ENCODE measurements at regions not wholly inside any gene's neighbourhood (a gene's known extent, or its start where the extent isn't known, plus 50 kb on each side); places are given as distances from the start of the nearest gene placed in this dataset.

GRCh38 chr18:1710114-1710513, 805.4 kb downstream of the ADCYAP1 start:
- no peak overlapping the region for H3K9ac ChIP-seq (ENCODE audit: low read length)
- no peak for ATAC-seq
- no peak overlapping the region for H3K4me2 ChIP-seq (ENCODE audit: low read length)
- no peak overlapping the region for H2AFZ ChIP-seq (ENCODE audit: low read depth, low read length, poor library complexity, severe bottlenecking)
- ChIA-PET RAD21 (ENCODE audit: low non-redundant PET in 1 of 2, low total read pairs in 2 of 2, uncharacterized antibody in 2 of 2, unreplicated experiment in 2 of 2) (no interaction called here), CTCF (no interaction called here), POLR2A (no interaction called here)
- no TSS peak for BruUV-seq (replicated peaks)
- TF ChIP-seq TCF7L2 (IDR thresholded peaks at IDR 0.05; ENCODE audit: borderline replicate concordance, extremely low read depth, insufficient read depth, insufficient read length), result no peak
- TF ChIP-seq EZH2 (IDR thresholded peaks at IDR 0.05), result no peak
- TF ChIP-seq EZH2phosphoT487 (IDR thresholded peaks at IDR 0.05; ENCODE audit: borderline replicate concordance), result no peak
- no peak for TF ChIP-seq SRF (IDR thresholded peaks at IDR 0.05; ENCODE audit: low read depth)
- no peak for TF ChIP-seq SP1 (IDR thresholded peaks at IDR 0.05; ENCODE audit: low read depth)
- TF ChIP-seq ELF1 (IDR thresholded peaks at IDR 0.05; ENCODE audit: borderline replicate concordance, low read depth), result no peak
- TF ChIP-seq, protein P1, sequence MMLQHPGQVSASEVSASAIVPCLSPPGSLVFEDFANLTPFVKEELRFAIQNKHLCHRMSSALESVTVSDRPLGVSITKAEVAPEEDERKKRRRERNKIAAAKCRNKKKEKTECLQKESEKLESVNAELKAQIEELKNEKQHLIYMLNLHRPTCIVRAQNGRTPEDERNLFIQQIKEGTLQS (IDR thresholded peaks at IDR 0.05), result no peak
- TF ChIP-seq FOSL1 (IDR thresholded peaks at IDR 0.05; ENCODE audit: low read depth), result no peak
- TF ChIP-seq EGR1 (IDR thresholded peaks at IDR 0.05; ENCODE audit: low read depth), result no peak
- TF ChIP-seq YY1 (IDR thresholded peaks at IDR 0.05; ENCODE audit: extremely low read depth, insufficient replicate concordance, low read depth, low read length), result no peak
- TF ChIP-seq, protein P2, sequence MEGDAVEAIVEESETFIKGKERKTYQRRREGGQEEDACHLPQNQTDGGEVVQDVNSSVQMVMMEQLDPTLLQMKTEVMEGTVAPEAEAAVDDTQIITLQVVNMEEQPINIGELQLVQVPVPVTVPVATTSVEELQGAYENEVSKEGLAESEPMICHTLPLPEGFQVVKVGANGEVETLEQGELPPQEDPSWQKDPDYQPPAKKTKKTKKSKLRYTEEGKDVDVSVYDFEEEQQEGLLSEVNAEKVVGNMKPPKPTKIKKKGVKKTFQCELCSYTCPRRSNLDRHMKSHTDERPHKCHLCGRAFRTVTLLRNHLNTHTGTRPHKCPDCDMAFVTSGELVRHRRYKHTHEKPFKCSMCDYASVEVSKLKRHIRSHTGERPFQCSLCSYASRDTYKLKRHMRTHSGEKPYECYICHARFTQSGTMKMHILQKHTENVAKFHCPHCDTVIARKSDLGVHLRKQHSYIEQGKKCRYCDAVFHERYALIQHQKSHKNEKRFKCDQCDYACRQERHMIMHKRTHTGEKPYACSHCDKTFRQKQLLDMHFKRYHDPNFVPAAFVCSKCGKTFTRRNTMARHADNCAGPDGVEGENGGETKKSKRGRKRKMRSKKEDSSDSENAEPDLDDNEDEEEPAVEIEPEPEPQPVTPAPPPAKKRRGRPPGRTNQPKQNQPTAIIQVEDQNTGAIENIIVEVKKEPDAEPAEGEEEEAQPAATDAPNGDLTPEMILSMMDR (IDR thresholded peaks at IDR 0.05 in 2 of 3, conservative IDR thresholded peaks at IDR 0.05 in 1 of 3; ENCODE audit: borderline replicate concordance in 1 of 3, insufficient read depth in 1 of 3, low read depth in 2 of 3, low read length in 2 of 3), result no peak
- no peak for TF ChIP-seq JUND (IDR thresholded peaks at IDR 0.05)
- TF ChIP-seq, protein P3, sequence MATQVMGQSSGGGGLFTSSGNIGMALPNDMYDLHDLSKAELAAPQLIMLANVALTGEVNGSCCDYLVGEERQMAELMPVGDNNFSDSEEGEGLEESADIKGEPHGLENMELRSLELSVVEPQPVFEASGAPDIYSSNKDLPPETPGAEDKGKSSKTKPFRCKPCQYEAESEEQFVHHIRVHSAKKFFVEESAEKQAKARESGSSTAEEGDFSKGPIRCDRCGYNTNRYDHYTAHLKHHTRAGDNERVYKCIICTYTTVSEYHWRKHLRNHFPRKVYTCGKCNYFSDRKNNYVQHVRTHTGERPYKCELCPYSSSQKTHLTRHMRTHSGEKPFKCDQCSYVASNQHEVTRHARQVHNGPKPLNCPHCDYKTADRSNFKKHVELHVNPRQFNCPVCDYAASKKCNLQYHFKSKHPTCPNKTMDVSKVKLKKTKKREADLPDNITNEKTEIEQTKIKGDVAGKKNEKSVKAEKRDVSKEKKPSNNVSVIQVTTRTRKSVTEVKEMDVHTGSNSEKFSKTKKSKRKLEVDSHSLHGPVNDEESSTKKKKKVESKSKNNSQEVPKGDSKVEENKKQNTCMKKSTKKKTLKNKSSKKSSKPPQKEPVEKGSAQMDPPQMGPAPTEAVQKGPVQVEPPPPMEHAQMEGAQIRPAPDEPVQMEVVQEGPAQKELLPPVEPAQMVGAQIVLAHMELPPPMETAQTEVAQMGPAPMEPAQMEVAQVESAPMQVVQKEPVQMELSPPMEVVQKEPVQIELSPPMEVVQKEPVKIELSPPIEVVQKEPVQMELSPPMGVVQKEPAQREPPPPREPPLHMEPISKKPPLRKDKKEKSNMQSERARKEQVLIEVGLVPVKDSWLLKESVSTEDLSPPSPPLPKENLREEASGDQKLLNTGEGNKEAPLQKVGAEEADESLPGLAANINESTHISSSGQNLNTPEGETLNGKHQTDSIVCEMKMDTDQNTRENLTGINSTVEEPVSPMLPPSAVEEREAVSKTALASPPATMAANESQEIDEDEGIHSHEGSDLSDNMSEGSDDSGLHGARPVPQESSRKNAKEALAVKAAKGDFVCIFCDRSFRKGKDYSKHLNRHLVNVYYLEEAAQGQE (IDR thresholded peaks at IDR 0.05; ENCODE audit: low read depth), result no peak
- no peak for TF ChIP-seq POLR2AphosphoS5 (IDR thresholded peaks at IDR 0.05; ENCODE audit: low read depth, low read length)
- no peak for TF ChIP-seq SIN3A (IDR thresholded peaks at IDR 0.05; ENCODE audit: low read depth)
- TF ChIP-seq, protein P4, sequence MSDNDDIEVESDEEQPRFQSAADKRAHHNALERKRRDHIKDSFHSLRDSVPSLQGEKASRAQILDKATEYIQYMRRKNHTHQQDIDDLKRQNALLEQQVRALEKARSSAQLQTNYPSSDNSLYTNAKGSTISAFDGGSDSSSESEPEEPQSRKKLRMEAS (IDR thresholded peaks at IDR 0.05), result no peak
- TF ChIP-seq ZNF274 (IDR thresholded peaks at IDR 0.05; ENCODE audit: low read depth, low read length), result no peak
- no peaks in the 10 kb centered on the region for H3K9me3 ChIP-seq (ENCODE audit: control insufficient read depth in 1 of 2, insufficient read depth in 1 of 2, low read depth in 1 of 2, low read length in 2 of 2)
- H4K20me1 ChIP-seq (ENCODE audit: insufficient read depth), result no peaks in the 10 kb centered on the region; the same call in 1 of the 2 replicates
- intact Hi-C loops (cut with micrococcal nuclease), result no loop called here
- peaks cover 4% of the 10 kb centered on the region; the same call in 1 of the 2 replicates for H3K27me3 ChIP-seq (ENCODE audit: insufficient read depth, low read length)
- H3K4me1 ChIP-seq (ENCODE audit: control insufficient read depth in 1 of 2, insufficient read depth in 2 of 2, low read length in 2 of 2), result no peaks in the 10 kb centered on the region
- H3K9me2 ChIP-seq (ENCODE audit: insufficient read depth), result no peaks in the 10 kb centered on the region
- no peak overlapping the region for H3K4me3 ChIP-seq (replicated peaks in 1 of 2; ENCODE audit: low read depth in 1 of 2, low read length in 2 of 2)
- H3K36me3 ChIP-seq (ENCODE audit: control insufficient read depth in 1 of 2, insufficient read depth in 2 of 2, low read length in 2 of 2), result no peaks in the 10 kb centered on the region
- DNase-seq (ENCODE audit: low read depth, low spot score), result no peak
- H3K27ac ChIP-seq (ENCODE audit: low read depth, low read length), result no peak overlapping the region
- H3K79me2 ChIP-seq (ENCODE audit: insufficient read depth, low read length), result no peaks in the 10 kb centered on the region
